H1 (cell line): ENCODE measurements at regions not wholly inside any gene's neighbourhood (a gene's known extent, or its start where the extent isn't known, plus 50 kb on each side); places are given as distances from the start of the nearest gene placed in this dataset.

ENCODE experiments used
- CTCF ChIA-PET: fragments of 300-600 bp; sonication (Branson Sonifier 250); formaldehyde crosslinking; loops from one replicate; lab custom pipeline; 2021; ENCODE audit not compliant: partially characterized antibody; lab: Charles Lee
- POLR2A ChIA-PET: fragments of 300-600 bp; sonication (Branson Sonifier 250); formaldehyde crosslinking; loops from one replicate; lab custom pipeline; 2021; ENCODE audit warnings: inconsistent platforms; ENCODE audit not compliant: partially characterized antibody; lab: Charles Lee
- DNase-seq, 2 experiments: peaks; one replicate each; pipeline versions ENCODE4 v3.0.0 to v3.0.0-alpha.2; 2010 to 2022; ENCODE audit warnings: low spot score in 2 of 2, low read depth in 1 of 2, mixed read lengths in 1 of 2
- FAIRE-seq: peaks from 2 replicates; lab custom pipeline; 2011; peaks lifted over from hg19 to GRCh38; lab: Jason Lieb, UNC
- H2AFZ ChIP-seq: 2 replicates; pipeline ENCODE4 v1.8.1; 2012; ENCODE audit warnings: low read length, inconsistent platforms
- H2AK5ac ChIP-seq: 2 replicates; pipeline ENCODE4 v1.6.1; 2013; ENCODE audit warnings: low read depth, low read length
- H2BK120ac ChIP-seq: replicated peaks from 2 replicates; pipeline ENCODE3; 2013; ENCODE audit warnings: low read depth, low read length, inconsistent platforms
- H2BK12ac ChIP-seq: 2 replicates; pipeline ENCODE4 v1.6.1; 2013; ENCODE audit warnings: low read depth, low read length
- H2BK15ac ChIP-seq: 2 replicates; pipeline ENCODE4 v1.6.1; 2013; ENCODE audit warnings: low read length
- H2BK20ac ChIP-seq: 2 replicates; pipeline ENCODE4 v1.6.1; 2013; ENCODE audit warnings: low read length
- H2BK5ac ChIP-seq: 2 replicates; pipeline ENCODE4 v1.6.1; 2013; ENCODE audit warnings: low read depth, low read length
- H3K14ac ChIP-seq: 2 replicates; pipeline ENCODE4 v1.6.1; 2013; ENCODE audit warnings: inconsistent platforms; ENCODE audit not compliant: insufficient read length
- H3K18ac ChIP-seq: 2 replicates; pipeline ENCODE4 v1.6.1; 2013; ENCODE audit warnings: low read length; ENCODE audit errors: extremely low read depth
- H3K23ac ChIP-seq: 2 replicates; pipeline ENCODE4 v1.6.1; 2013; ENCODE audit warnings: inconsistent platforms; ENCODE audit not compliant: insufficient read length
- H3K23me2 ChIP-seq: 2 replicates; pipeline ENCODE4 v1.6.1; 2013; ENCODE audit warnings: low read depth, low read length
- H3K27ac ChIP-seq: 2 replicates; pipeline ENCODE4 v1.6.1; 2011; ENCODE audit warnings: low read depth, low read length, inconsistent platforms
- H3K27me3 ChIP-seq, 4 experiments: replicated peaks in 1 of 4; 1 replicate in 1 of 4; 2 replicates in 3 of 4; pipeline versions ENCODE4 v1.6.1 to v1.8.1; 2011 to 2013; ENCODE audit warnings: low read length in 3 of 4, mild to moderate bottlenecking in 3 of 4, inconsistent platforms in 2 of 4, mixed read lengths in 2 of 4, moderate library complexity in 1 of 4; ENCODE audit not compliant: control insufficient read depth in 3 of 4, insufficient read depth in 3 of 4; ENCODE audit errors: extremely low read depth in 1 of 4
- H3K36me3 ChIP-seq, 4 experiments: 2 replicates each; pipeline versions ENCODE4 v1.6.1 to v1.8.1; 2011 to 2013; ENCODE audit warnings: mild to moderate bottlenecking in 4 of 4, low read length in 3 of 4, moderate library complexity in 2 of 4, control low read depth in 1 of 4, inconsistent platforms in 1 of 4; ENCODE audit not compliant: insufficient read depth in 4 of 4, control insufficient read depth in 2 of 4
- H3K4ac ChIP-seq: replicated peaks from 2 replicates; pipeline ENCODE3; 2013; ENCODE audit warnings: low read length, low read depth, mixed read lengths, inconsistent platforms; ENCODE audit not compliant: insufficient read length
- H3K4me1 ChIP-seq, 4 experiments: replicated peaks in 1 of 4; 1 replicate in 1 of 4; 2 replicates in 3 of 4; pipeline versions ENCODE4 v1.6.1 to v1.8.1; 2011 to 2013; ENCODE audit warnings: low read length in 3 of 4, inconsistent platforms in 2 of 4, mixed read lengths in 1 of 4; ENCODE audit not compliant: insufficient read depth in 4 of 4, control insufficient read depth in 3 of 4
- H3K4me2 ChIP-seq, 2 experiments: 2 replicates each; pipeline versions ENCODE4 v1.6.1 to v1.8.1; 2011 to 2013; ENCODE audit warnings: low read depth in 2 of 2, low read length in 2 of 2, control low read depth in 1 of 2, inconsistent platforms in 1 of 2, mild to moderate bottlenecking in 1 of 2; ENCODE audit not compliant: insufficient read depth in 1 of 2
- H3K4me3 ChIP-seq, 4 experiments: fragments of 200-600, 300-600 bp in 1 of 4; sonication (generic), shearing (Covaris generic), sonication (Bioruptor Twin) in 1 of 4; 2 replicates each; pipeline versions ENCODE4 v1.5.1 to v1.8.1; 2011 to 2016; ENCODE audit warnings: low read length in 4 of 4, low read depth in 3 of 4, control low read depth in 2 of 4, inconsistent platforms in 2 of 4, mild to moderate bottlenecking in 2 of 4, mixed read lengths in 1 of 4, moderate library complexity in 1 of 4; ENCODE audit not compliant: insufficient read depth in 2 of 4; ENCODE audit errors: extremely low read depth in 1 of 4
- H3K56ac ChIP-seq: replicated peaks from 2 replicates; pipeline ENCODE3; 2013; ENCODE audit warnings: low read depth, mild to moderate bottlenecking, mixed read lengths, low read length, inconsistent platforms; ENCODE audit not compliant: insufficient read length
- H3K79me1 ChIP-seq: 2 replicates; pipeline ENCODE4 v1.6.1; 2013; ENCODE audit warnings: low read depth, low read length, control low read depth
- H3K79me2 ChIP-seq, 2 experiments: 2 replicates each; pipeline versions ENCODE4 v1.6.1 to v1.8.1; 2012 to 2013; ENCODE audit warnings: low read length in 2 of 2, mild to moderate bottlenecking in 2 of 2, inconsistent platforms in 1 of 2; ENCODE audit not compliant: insufficient read depth in 2 of 2, control insufficient read depth in 1 of 2
- H3K9ac ChIP-seq, 4 experiments: replicated peaks in 1 of 4; 1 replicate in 1 of 4; 2 replicates in 3 of 4; pipeline versions ENCODE4 v1.6.1 to v1.8.1; 2011 to 2013; ENCODE audit warnings: low read depth in 3 of 4, low read length in 3 of 4, control low read depth in 2 of 4, mild to moderate bottlenecking in 2 of 4, moderate library complexity in 2 of 4, inconsistent platforms in 1 of 4; ENCODE audit errors: extremely low read depth in 1 of 4
- H3K9me3 ChIP-seq, 2 experiments: 2 replicates each; pipeline versions ENCODE4 v1.6.1 to v1.8.1; 2012 to 2013; ENCODE audit warnings: mild to moderate bottlenecking in 2 of 2, moderate library complexity in 2 of 2, control low read depth in 1 of 2, inconsistent platforms in 1 of 2, low read depth in 1 of 2, low read length in 1 of 2, mixed read lengths in 1 of 2; ENCODE audit not compliant: insufficient read depth in 2 of 2
- H4K20me1 ChIP-seq, 2 experiments: replicated peaks in 1 of 2; 2 replicates each; pipeline versions ENCODE3 to v1.8.1; 2011 to 2013; ENCODE audit warnings: inconsistent platforms in 2 of 2, low read length in 2 of 2, mild to moderate bottlenecking in 1 of 2; ENCODE audit not compliant: insufficient read depth in 2 of 2, control insufficient read depth in 1 of 2
- H4K5ac ChIP-seq: 2 replicates; pipeline ENCODE4 v1.6.1; 2013; ENCODE audit warnings: low read length, low read depth, mixed read lengths, inconsistent platforms; ENCODE audit not compliant: insufficient read length
- H4K8ac ChIP-seq: 2 replicates; pipeline ENCODE4 v1.8.0; 2013; ENCODE audit warnings: mild to moderate bottlenecking, moderate library complexity, low read length, inconsistent platforms; ENCODE audit not compliant: insufficient read depth; ENCODE audit errors: extremely low read depth
- H4K91ac ChIP-seq: replicated peaks from 2 replicates; pipeline ENCODE3; 2013; ENCODE audit warnings: low read length, mixed read lengths, inconsistent platforms; ENCODE audit not compliant: insufficient read length
- CEBPB ChIP-seq: IDR thresholded peaks from 2 replicates; pipeline ENCODE4 v1.6.1; 2012; ENCODE audit warnings: low read depth, low read length
- RAD21 ChIP-seq, 2 experiments: IDR thresholded peaks in 1 of 2; conservative IDR thresholded peaks in 1 of 2; 2 replicates each; pipeline ENCODE4 v1.6.1; 2011; ENCODE audit warnings: low read depth in 2 of 2, low read length in 2 of 2, improper control_type of control experiment in 1 of 2, inconsistent platforms in 1 of 2, mild to moderate bottlenecking in 1 of 2, moderate library complexity in 1 of 2
- WGBS, 2 experiments: shearing (Covaris generic) in 1 of 2; methylation state at CpG; one replicate each; pipeline versions ENCODE4 v1.1.6 to v1.1.7; 2013 to 2015; ENCODE audit warnings: low lambda C conversion rate in 2 of 2, mixed read lengths in 2 of 2, inconsistent platforms in 1 of 2, low coverage in 1 of 2, missing lambda C conversion rate in 1 of 2; ENCODE audit not compliant: insufficient replicate concordance in 2 of 2, insufficient coverage in 1 of 2, insufficient read length in 1 of 2; ENCODE audit errors: extremely low coverage in 1 of 2, missing lambda C conversion rate in 1 of 2; 5-methylcytosine and 5-hydroxymethylcytosine counted together
- TF ChIP-seq, protein P1 (sequence below), 3 experiments: IDR thresholded peaks; 1 replicate in 2 of 3; 2 replicates in 1 of 3; pipeline versions ENCODE4 v1.5.1 to v1.6.1; 2011; ENCODE audit warnings: low read length in 3 of 3, mild to moderate bottlenecking in 3 of 3, inconsistent platforms in 2 of 3, low read depth in 1 of 3, moderate library complexity in 1 of 3; ENCODE audit not compliant: insufficient read depth in 1 of 3; ENCODE audit errors: control extremely low read depth in 1 of 3
- TF ChIP-seq, protein P2 (sequence below): IDR thresholded peaks from 2 replicates; pipeline ENCODE4 v1.6.1; 2012; ENCODE audit warnings: inconsistent platforms

DNA sequence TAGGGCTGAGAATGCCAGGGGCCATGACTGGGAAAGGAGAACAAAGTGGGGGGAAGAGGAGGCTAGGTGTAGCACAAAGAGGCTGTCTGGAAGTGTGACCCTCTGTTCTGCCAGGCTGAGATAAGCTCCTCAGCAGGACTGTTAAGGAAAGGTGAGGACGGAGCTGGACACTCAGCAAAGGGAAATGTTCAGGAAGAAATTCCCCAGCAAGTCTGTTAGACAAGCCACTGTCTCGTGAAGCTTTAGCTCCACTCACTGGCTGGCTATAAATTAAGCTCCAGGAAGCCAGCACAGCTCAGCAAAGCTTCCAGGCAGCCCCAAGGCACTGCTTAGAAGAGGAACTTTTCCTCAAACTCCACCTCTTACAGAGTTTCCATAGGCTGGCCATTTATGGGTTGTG, 181.2 kb upstream of the API5 start:
- Histone ChIP-seq H2BK120ac (no peak overlapping the region), H3K4me2 (no peak overlapping the region), H3K18ac (no peak overlapping the region), H3K4ac (no peak overlapping the region), H4K8ac (no peak overlapping the region), H3K27ac (no peak overlapping the region), H3K4me3 (no peak overlapping the region), H4K91ac (no peak overlapping the region), H3K27me3 (no peaks in the 10 kb centered on the region), H3K56ac (no peak overlapping the region), H3K36me3 (no peaks in the 10 kb centered on the region), H3K9ac (no peak overlapping the region), H2AFZ (no peak overlapping the region), H3K79me2 (no peaks in the 10 kb centered on the region), H4K20me1 (no peaks in the 10 kb centered on the region), H2BK5ac (no peak overlapping the region), H3K14ac (no peak overlapping the region), H2BK12ac (peak overlapping the region; percentile 60; the same call in 1 of the 2 replicates), H3K9me3 (peaks cover 0 to 9% of the 10 kb centered on the region in 2 experiments; a peak in 2 of 4 replicates), H3K4me1 (no peaks in the 10 kb centered on the region), H2BK20ac (no peak overlapping the region), H2BK15ac (no peak overlapping the region), H4K5ac (no peak overlapping the region), H3K23me2 (no peaks in the 10 kb centered on the region), H3K23ac (no peak overlapping the region), H3K79me1 (no peaks in the 10 kb centered on the region), H2AK5ac (no peak overlapping the region)
- TF ChIP-seq, protein P1, sequence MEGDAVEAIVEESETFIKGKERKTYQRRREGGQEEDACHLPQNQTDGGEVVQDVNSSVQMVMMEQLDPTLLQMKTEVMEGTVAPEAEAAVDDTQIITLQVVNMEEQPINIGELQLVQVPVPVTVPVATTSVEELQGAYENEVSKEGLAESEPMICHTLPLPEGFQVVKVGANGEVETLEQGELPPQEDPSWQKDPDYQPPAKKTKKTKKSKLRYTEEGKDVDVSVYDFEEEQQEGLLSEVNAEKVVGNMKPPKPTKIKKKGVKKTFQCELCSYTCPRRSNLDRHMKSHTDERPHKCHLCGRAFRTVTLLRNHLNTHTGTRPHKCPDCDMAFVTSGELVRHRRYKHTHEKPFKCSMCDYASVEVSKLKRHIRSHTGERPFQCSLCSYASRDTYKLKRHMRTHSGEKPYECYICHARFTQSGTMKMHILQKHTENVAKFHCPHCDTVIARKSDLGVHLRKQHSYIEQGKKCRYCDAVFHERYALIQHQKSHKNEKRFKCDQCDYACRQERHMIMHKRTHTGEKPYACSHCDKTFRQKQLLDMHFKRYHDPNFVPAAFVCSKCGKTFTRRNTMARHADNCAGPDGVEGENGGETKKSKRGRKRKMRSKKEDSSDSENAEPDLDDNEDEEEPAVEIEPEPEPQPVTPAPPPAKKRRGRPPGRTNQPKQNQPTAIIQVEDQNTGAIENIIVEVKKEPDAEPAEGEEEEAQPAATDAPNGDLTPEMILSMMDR (IDR thresholded peaks at IDR 0.05; ENCODE audit: control extremely low read depth in 1 of 3, insufficient read depth in 1 of 3, low read depth in 1 of 3, low read length in 3 of 3) = peak in 2 of 3 experiments; percentile 42 to 45; a peak in 3 of 4 replicates
- TF ChIP-seq RAD21 (IDR thresholded peaks at IDR 0.05 in 1 of 2, conservative IDR thresholded peaks at IDR 0.05 in 1 of 2; ENCODE audit: low read depth in 2 of 2, low read length in 2 of 2) = peak; percentile 65 to 76
- TF ChIP-seq, protein P2, sequence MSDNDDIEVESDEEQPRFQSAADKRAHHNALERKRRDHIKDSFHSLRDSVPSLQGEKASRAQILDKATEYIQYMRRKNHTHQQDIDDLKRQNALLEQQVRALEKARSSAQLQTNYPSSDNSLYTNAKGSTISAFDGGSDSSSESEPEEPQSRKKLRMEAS = no peak
- TF ChIP-seq CEBPB = no peak
- CTCF ChIA-PET = interaction anchor here (0.6 to 6.0 kb wide), 17 partner anchors 11 to 1444 kb away, joined by 3 to 30 read pairs (median 3); no protein-coding TSS in a partner anchor
- POLR2A ChIA-PET = no interaction called here
- 80% methylated on average over 2 of the region's 2 CpGs; no CpG with 5 or more reads in 1 of the 2 experiments for WGBS, 2 experiments
- DNase-seq (no peak), FAIRE-seq (no peak)
